A673 (cell line): ENCODE measurements at regions not wholly inside any gene's neighbourhood (a gene's known extent, or its start where the extent isn't known, plus 50 kb on each side); places are given as distances from the start of the nearest gene placed in this dataset.

Source experiments
- EZH2 ChIP-seq: fragments of 200-600 bp; sonication (generic); IDR thresholded peaks from 2 replicates; pipeline ENCODE4 v1.6.1; 2017; ENCODE audit warnings: borderline replicate concordance, low read depth, mild to moderate bottlenecking, mixed read lengths, antibody characterized with exemption, low read length; ENCODE audit not compliant: poor library complexity, severe bottlenecking
- TF ChIP-seq, protein P1 (sequence below): fragments of 300-800, 200-600 bp; sonication (generic); conservative IDR thresholded peaks from 2 replicates; pipeline ENCODE4 v1.5.1; 2017; ENCODE audit warnings: low read depth, mild to moderate bottlenecking, antibody characterized with exemption, low read length, moderate library complexity, mixed read lengths

- TF ChIP-seq EZH2, result no peak
- TF ChIP-seq, protein P1, sequence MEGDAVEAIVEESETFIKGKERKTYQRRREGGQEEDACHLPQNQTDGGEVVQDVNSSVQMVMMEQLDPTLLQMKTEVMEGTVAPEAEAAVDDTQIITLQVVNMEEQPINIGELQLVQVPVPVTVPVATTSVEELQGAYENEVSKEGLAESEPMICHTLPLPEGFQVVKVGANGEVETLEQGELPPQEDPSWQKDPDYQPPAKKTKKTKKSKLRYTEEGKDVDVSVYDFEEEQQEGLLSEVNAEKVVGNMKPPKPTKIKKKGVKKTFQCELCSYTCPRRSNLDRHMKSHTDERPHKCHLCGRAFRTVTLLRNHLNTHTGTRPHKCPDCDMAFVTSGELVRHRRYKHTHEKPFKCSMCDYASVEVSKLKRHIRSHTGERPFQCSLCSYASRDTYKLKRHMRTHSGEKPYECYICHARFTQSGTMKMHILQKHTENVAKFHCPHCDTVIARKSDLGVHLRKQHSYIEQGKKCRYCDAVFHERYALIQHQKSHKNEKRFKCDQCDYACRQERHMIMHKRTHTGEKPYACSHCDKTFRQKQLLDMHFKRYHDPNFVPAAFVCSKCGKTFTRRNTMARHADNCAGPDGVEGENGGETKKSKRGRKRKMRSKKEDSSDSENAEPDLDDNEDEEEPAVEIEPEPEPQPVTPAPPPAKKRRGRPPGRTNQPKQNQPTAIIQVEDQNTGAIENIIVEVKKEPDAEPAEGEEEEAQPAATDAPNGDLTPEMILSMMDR, result no peak
These were observed 63.0 kb upstream of the CALM2 start for GRCh38 chr2:47239119-47239969.
